ENCODE measurements at regions not wholly inside any gene's neighbourhood (a gene's known extent, or its start where the extent isn't known, plus 50 kb on each side); places are given as distances from the start of the nearest gene placed in this dataset.

DNA sequence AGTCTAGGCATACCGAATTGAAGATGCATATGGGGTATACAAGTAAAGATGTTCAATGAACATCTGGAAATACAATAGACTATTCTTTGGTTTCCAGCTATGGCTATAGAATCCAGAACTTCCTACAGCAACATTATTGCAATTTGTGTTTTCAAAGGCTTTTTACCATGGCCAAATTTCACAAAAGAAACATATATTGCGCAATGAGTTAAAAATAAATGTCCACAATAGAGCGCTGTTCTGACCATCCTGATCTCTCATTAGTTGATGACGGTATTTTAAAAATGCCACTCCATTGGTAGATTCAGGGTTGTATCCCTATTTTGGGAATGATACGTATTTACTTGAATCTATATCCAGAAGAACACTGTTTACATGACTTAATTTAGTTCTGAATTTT is 139.2 kb downstream of the LINC00632 start:
- Histone ChIP-seq H3K36me3 (no peaks in the 10 kb centered on the region), H3K27ac (no peak overlapping the region), H3K27me3 (no peaks in the 10 kb centered on the region), H3K9me3 (replicated peaks) (no peaks in the 10 kb centered on the region), H3K4me3 (no peak overlapping the region), H3K4me1 (no peaks in the 10 kb centered on the region)
- no peak for DNase-seq

DNA sequence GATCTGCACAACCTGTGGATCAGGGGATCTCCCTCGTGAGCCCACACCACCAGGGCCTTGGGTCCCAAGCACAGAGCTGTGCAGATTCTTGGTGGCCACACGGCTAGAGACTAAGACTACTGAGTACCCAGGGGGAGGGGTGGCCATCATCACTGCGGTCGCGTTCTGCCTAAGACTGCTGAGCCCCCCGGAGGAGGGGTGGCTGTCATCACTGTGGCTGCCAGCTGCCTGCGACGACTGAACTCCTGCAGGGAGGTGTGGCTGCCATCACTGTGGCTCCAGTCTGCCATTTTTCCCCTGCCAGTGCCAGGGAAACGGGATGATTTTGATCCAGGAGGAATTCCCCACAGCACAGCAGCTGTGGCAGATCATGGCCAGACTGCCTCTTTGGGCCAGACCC is 141.7 kb upstream of the SPANXB1 start:
- no peak for DNase-seq
- Histone ChIP-seq H3K36me3 (no peaks in the 10 kb centered on the region), H3K4me1 (no peaks in the 10 kb centered on the region), H3K4me3 (no peak overlapping the region), H3K27ac (no peak overlapping the region), H3K9me3 (replicated peaks) (no peaks in the 10 kb centered on the region), H3K27me3 (no peaks in the 10 kb centered on the region)

- Histone ChIP-seq H3K36me3 (no peaks in the 10 kb centered on the region), H3K27ac (no peak overlapping the region), H3K27me3 (no peaks in the 10 kb centered on the region), H3K4me1 (no peaks in the 10 kb centered on the region), H3K4me3 (no peak overlapping the region), H3K9me3 (replicated peaks) (no peaks in the 10 kb centered on the region)
- DNase-seq, result no peak
These were observed 135.9 kb upstream of the SPANXB1 start for GRCh38 chrX:140866446-140866845.

- peak overlapping the region; percentile 31 for H3K27ac ChIP-seq
- H3K4me3 ChIP-seq, result no peak overlapping the region
- DNase-seq, result no peak
- no peaks in the 10 kb centered on the region for H3K36me3 ChIP-seq
- H3K27me3 ChIP-seq, result no peaks in the 10 kb centered on the region
- no peaks in the 10 kb centered on the region for H3K9me3 ChIP-seq (replicated peaks)
- no peaks in the 10 kb centered on the region for H3K4me1 ChIP-seq
These were observed 89.8 kb upstream of the SPANXB1 start for GRCh38 chrX:140912606-140913005.

GRCh38 chrX:140913802-140914501 is 88.4 kb upstream of the SPANXB1 start:
- Histone ChIP-seq H3K27me3 (no peaks in the 10 kb centered on the region), H3K4me1 (no peaks in the 10 kb centered on the region), H3K36me3 (no peaks in the 10 kb centered on the region), H3K9me3 (replicated peaks) (no peaks in the 10 kb centered on the region), H3K4me3 (no peak overlapping the region), H3K27ac (peak overlapping the region; percentile 31)
- DNase-seq, result no peak

DNA sequence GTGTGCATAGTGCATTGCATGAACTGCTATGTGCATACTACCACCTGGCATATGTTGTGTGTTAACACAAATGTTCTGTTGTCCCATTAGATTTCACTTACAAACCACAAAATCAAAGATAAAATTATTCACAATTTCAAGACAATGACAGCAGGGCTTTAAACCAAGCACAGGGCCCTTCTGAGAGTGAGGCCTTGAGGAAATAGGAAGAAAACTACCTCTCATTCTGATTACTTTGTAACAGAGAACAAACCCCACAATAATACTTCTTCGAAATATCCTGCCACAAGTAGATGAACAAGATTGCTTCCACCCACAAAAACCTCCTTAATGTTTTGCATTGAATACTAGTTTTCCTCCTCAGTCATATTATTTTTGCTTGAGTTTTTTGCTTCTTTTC is 85.5 kb upstream of the SPANXB1 start:
- Histone ChIP-seq H3K4me1 (no peaks in the 10 kb centered on the region), H3K27ac (no peak overlapping the region), H3K27me3 (no peaks in the 10 kb centered on the region), H3K36me3 (no peaks in the 10 kb centered on the region), H3K4me3 (no peak overlapping the region), H3K9me3 (replicated peaks) (no peaks in the 10 kb centered on the region)
- DNase-seq, result no peak

DNA sequence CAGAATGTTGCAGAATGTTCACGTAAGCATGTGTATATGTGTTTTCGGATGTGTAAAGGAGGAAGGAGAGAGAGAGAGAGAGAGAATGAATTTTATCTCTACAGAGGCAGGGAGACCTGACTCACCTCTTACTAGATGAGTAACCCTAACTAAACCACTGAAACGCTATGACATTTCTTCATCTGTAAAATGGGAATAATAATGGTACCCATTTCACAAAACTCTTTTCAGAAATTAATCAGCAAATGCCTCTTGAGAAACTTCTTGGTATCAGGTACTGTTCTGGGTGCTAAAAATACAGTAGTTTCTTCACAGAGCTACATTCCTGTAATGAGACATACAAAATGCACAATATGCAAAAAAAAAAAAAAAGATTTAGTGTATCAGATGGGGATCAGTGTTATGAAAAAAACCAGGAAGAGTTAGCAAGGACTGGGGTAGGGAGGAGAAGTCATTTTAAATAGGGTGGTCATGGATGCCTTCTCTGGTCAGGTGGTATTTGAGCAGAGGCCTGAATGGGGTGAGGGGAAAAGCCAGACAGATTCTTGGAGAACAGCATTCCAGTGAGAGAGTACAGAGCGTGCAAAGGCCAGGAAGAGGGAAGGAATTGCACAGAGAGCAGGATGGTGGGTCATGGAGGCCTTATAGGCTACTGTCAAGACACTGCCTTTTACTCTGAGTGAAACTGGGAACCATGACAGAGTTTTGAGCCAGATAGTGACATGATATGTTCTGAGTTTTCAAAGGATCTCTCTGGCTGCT is 84.9 kb upstream of the SPANXB1 start:
- Histone ChIP-seq H3K4me3 (no peak overlapping the region), H3K4me1 (no peaks in the 10 kb centered on the region), H3K27ac (no peak overlapping the region), H3K9me3 (replicated peaks) (no peaks in the 10 kb centered on the region), H3K27me3 (no peaks in the 10 kb centered on the region), H3K36me3 (no peaks in the 10 kb centered on the region)
- no peak for DNase-seq

GRCh38 chrX:140918398-140919038 is 83.9 kb upstream of the SPANXB1 start:
- Histone ChIP-seq H3K9me3 (replicated peaks) (no peaks in the 10 kb centered on the region), H3K4me1 (no peaks in the 10 kb centered on the region), H3K36me3 (no peaks in the 10 kb centered on the region), H3K27ac (no peak overlapping the region), H3K27me3 (no peaks in the 10 kb centered on the region), H3K4me3 (no peak overlapping the region)
- peak; percentile 21 to 62 for DNase-seq

- no peak for DNase-seq
- Histone ChIP-seq H3K4me3 (no peak overlapping the region), H3K4me1 (no peaks in the 10 kb centered on the region), H3K27ac (no peak overlapping the region), H3K36me3 (no peaks in the 10 kb centered on the region), H3K9me3 (replicated peaks) (no peaks in the 10 kb centered on the region), H3K27me3 (no peaks in the 10 kb centered on the region)
These were observed 82.0 kb upstream of the SPANXB1 start for GRCh38 chrX:140920416-140920815.

- Histone ChIP-seq H3K36me3 (no peaks in the 10 kb centered on the region), H3K4me3 (no peak overlapping the region), H3K27ac (no peak overlapping the region), H3K27me3 (no peaks in the 10 kb centered on the region), H3K9me3 (replicated peaks) (no peaks in the 10 kb centered on the region), H3K4me1 (no peaks in the 10 kb centered on the region)
- DNase-seq, result no peak
These were observed 79.3 kb upstream of the SPANXB1 start for GRCh38 chrX:140923118-140923517.

- Histone ChIP-seq H3K36me3 (no peaks in the 10 kb centered on the region), H3K27ac (no peak overlapping the region), H3K4me3 (no peak overlapping the region), H3K9me3 (replicated peaks) (no peaks in the 10 kb centered on the region), H3K27me3 (no peaks in the 10 kb centered on the region), H3K4me1 (no peaks in the 10 kb centered on the region)
- no peak for DNase-seq
These were observed 73.7 kb upstream of the SPANXB1 start for GRCh38 chrX:140928739-140929138.

DNA sequence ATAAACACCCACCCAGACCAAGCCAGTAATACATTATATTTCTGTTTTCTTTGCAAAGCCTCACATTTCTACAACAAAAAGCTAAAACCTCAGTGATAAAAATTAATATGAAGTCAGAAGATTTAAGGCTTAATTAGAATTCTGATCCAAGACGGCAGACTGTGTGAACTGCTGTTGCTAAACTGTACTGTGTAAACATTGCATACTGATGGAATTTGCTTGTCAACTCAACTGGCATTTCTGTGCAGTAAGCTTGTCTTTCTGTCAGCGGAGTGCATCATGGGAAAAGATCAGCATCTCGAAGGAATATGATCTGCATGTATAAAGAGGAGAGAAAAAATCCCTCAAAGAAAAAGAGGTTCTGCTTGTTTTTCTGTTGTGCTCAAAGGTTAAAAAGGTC is 69.4 kb upstream of the SPANXB1 start:
- no peak for DNase-seq
- H3K4me1 ChIP-seq, result no peaks in the 10 kb centered on the region
- H3K4me3 ChIP-seq, result no peak overlapping the region
- no peaks in the 10 kb centered on the region for H3K36me3 ChIP-seq
- no peak overlapping the region for H3K27ac ChIP-seq
- H3K9me3 ChIP-seq (replicated peaks), result no peaks in the 10 kb centered on the region
- H3K27me3 ChIP-seq, result no peaks in the 10 kb centered on the region

DNA sequence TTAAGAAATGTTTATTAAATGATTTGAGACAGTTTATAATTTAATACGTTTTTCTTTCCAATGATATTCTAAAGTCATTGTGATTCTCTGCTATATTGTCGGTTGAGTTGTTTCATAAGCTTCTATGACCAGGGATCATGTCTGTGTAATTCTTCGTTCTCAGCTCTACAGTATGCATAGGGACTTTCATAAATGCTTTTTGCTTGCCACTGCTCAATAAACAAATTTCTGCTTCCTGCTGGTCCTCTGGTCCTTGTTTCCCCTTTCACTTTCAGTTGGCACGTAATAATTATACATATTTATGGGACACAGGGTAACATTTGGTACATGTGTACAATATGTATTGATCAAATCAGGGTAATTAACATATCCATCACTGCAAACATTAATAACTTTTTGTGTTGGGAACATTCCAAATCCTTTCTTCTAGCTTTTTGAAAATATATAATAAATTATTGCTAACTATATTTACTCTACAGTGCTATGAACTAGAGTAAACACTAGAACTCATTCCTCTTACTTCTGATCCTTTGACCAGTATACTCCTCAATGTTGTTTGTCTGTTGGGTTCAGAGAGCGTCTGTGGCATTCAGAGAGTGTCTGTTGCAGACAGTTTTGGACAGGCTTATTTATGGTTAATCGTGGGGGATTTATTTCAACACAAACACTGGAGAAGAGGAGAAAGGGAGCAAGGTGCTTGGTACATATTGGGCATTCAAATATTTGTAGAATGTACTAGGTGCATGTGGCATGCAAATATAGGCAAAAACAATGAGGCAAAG is 68.3 kb upstream of the SPANXB1 start:
- H3K27me3 ChIP-seq, result no peaks in the 10 kb centered on the region
- no peaks in the 10 kb centered on the region for H3K9me3 ChIP-seq (replicated peaks)
- no peak overlapping the region for H3K4me3 ChIP-seq
- no peak overlapping the region for H3K27ac ChIP-seq
- no peak for DNase-seq
- no peaks in the 10 kb centered on the region for H3K36me3 ChIP-seq
- no peaks in the 10 kb centered on the region for H3K4me1 ChIP-seq

GRCh38 chrX:140943513-140943912 is 58.9 kb upstream of the SPANXB1 start:
- Histone ChIP-seq H3K36me3 (no peaks in the 10 kb centered on the region), H3K4me1 (no peaks in the 10 kb centered on the region)
- no peak for DNase-seq

GRCh38 chrX:140944710-140945109 is 57.7 kb upstream of the SPANXB1 start:
- no peak for DNase-seq
- Histone ChIP-seq H3K4me1 (no peaks in the 10 kb centered on the region), H3K27me3 (no peaks in the 10 kb centered on the region), H3K4me3 (no peak overlapping the region), H3K36me3 (no peaks in the 10 kb centered on the region), H3K9me3 (replicated peaks) (no peaks in the 10 kb centered on the region), H3K27ac (no peak overlapping the region)

More at GRCh38 chrX:140943513-140943912, 58.9 kb upstream of the SPANXB1 start:
- Histone ChIP-seq H3K9me3 (replicated peaks) (no peaks in the 10 kb centered on the region), H3K4me3 (no peak overlapping the region), H3K27ac (no peak overlapping the region), H3K27me3 (no peaks in the 10 kb centered on the region)
